ENCODE measurements at regions not wholly inside any gene's neighbourhood (a gene's known extent, or its start where the extent isn't known, plus 50 kb on each side); places are given as distances from the start of the nearest gene placed in this dataset.

- DNase-seq (ENCODE audit: low read depth in 3 of 3): no peak
These were observed 192.3 kb downstream of the MZT1 start for GRCh38 chr13:72534951-72535640.

GRCh38 chr13:72530471-72530870 is 197.0 kb downstream of the MZT1 start:
- DNase-seq (ENCODE audit: low read depth in 3 of 3): no peak

- DNase-seq (ENCODE audit: low read depth in 3 of 3): no peak
These were observed 200.1 kb downstream of the MZT1 start for GRCh38 chr13:72527333-72527732.

DNA sequence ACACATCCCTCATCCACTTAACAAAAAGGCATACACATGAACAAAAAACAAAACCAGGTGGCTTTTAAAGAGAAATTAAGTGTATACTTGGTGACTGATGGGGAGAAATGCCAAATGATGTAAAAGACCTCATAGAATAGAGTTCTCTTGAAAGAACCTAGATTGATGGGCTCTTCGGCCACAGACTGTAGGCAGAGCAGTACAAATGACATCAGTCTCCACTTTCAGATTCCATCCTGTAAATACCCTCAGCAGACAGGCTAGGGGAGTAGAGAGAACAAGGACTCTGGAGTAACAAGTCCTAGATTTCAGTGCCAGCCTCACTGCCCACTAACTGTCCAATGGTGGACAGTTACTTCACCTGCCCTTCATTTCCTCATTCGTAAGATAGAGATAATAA is 203.8 kb downstream of the MZT1 start:
- no peak for DNase-seq (ENCODE audit: low read depth in 3 of 3)

GRCh38 chr13:72523049-72523448 is 204.4 kb downstream of the MZT1 start:
- DNase-seq (ENCODE audit: low read depth in 3 of 3): no peak

DNA sequence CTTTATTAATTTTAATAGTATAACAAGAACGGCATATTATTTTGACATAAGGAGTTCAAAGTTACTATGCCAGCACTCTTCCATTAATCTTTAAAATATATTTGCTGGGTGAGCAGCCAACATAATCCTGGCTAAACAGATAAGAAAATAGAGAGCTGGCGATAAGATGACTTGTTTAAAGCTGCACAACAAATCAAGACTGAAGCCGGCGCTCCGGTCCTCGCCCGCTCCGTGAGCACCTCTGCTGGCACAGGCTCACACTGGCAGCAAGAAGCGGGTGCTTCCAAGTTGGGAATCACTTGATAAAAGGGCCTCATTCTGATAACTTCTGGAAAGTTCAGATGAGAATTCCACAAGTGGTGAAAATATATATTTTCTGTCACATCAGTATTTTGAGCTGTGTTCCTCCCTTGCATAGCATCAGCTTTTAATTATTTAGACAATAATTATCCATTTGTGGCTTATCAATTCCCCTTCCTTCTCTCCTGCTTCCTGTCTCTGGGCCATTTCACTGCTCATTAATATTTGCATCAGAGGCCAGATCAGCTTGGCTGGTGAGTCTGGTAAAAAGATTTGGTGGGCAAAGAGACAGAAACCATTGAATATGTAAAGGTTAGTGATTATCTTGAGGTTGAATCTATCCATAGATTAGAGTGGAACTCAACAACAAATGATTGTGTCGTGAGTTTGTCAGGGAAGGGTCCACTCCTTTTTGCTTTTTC is 205.3 kb downstream of the MZT1 start:
- no peak for DNase-seq (ENCODE audit: low read depth in 3 of 3)

DNA sequence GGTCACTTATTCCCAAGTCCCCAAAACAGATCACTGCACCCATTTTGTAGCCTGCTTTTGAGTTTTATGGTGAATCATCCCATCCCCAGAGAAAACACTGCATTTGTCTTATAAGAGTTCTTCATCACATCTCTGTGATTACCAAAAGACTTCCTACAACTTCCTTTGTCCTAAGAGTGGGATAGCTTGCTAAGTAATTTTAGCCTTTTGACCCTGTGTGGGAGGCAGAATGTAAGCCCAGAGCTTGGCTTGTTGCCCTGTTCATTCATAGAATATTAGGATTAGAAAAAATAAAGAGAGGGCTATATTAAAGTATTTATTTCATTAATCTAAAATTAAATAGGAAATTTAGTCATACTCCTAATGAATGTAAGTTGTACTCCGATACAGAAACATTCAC is 213.3 kb downstream of the MZT1 start:
- no peak for DNase-seq (ENCODE audit: low read depth in 3 of 3)

GRCh38 chr13:72508392-72508791 is 219.0 kb downstream of the MZT1 start:
- no peak for DNase-seq (ENCODE audit: low read depth in 3 of 3)

- no peak for DNase-seq (ENCODE audit: low read depth in 3 of 3)
These were observed 219.8 kb downstream of the MZT1 start for GRCh38 chr13:72507416-72508199.

DNA sequence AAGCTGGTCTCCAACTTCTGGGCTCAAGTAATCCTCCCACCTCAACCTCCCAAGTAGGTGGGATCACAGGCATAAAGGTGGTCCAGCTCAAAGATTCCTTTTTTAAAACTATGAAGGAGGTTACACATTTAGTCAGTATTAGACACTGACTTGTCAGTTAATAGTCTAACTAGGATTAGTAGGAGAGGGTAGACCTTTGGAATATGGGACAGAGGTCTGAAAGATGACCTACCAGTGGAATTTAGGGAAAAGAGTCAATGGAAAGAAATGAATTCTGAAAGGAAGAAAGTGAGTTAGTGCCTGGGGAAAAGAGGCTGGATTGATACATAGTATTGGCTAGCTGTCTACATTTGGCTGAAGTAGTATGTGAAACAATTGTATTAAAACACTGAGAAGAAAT is 220.7 kb downstream of the MZT1 start:
- no peak for DNase-seq (ENCODE audit: low read depth in 3 of 3)

- no peak for DNase-seq (ENCODE audit: low read depth in 3 of 3)
These were observed 222.1 kb downstream of the MZT1 start for GRCh38 chr13:72505376-72505775.

DNA sequence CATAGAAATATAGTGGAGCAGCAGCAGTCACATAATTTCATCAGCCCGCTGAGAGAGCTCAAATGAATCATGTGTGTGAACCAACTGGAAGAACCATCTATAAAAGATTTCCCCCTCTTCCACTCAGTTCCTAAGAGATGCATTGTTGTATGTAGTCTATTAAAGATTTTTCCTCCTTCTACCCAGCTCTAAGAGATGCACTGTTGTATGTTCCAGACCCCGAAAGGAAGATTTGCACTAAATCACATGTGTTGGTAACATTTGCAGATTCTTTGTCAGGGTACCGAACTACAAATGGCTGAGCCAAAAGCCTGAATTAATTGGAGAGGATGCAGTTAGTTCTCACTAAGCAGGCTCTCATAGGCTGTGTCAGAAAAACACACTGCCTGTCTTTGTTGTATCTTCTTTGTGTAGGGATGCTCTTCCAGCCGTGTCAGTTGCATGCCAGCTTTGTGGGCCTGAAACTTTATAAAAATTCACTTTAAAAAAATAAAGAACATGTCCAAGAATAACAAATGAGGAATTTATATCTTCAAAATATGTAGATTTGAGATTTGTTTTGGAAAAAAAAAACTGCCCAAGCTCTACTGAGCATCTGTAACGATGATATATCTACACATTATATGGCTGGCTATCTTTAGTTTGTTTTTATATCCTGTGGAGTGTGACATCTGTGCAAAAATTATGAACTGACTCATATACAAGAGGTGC is 223.1 kb downstream of the MZT1 start:
- DNase-seq (ENCODE audit: low read depth in 3 of 3): no peak

GRCh38 chr13:72500851-72501250 is 226.6 kb downstream of the MZT1 start:
- no peak for DNase-seq (ENCODE audit: low read depth in 3 of 3)

GRCh38 chr13:72495681-72496080 is 231.7 kb downstream of the MZT1 start:
- DNase-seq (ENCODE audit: low read depth in 3 of 3): no peak

DNA sequence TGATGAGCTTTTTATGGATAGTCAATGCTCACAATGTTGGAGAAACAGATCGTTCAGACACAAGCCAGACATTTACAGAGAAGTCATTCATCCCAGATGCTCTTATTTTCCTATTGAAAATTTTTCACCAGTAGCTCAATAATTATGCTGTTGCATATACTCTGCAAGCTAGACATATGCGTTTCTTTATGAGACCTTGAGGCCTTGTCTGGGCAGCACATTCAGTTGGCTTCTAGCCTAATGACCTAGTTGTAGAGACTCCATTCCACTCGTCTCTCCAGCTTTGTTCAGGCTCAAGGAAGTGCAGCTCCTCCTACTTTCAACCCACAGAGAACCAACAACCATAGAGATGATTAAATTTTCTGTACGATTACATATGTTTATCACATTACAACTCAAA is 237.7 kb downstream of the MZT1 start:
- no peak for DNase-seq (ENCODE audit: low read depth in 3 of 3)

DNA sequence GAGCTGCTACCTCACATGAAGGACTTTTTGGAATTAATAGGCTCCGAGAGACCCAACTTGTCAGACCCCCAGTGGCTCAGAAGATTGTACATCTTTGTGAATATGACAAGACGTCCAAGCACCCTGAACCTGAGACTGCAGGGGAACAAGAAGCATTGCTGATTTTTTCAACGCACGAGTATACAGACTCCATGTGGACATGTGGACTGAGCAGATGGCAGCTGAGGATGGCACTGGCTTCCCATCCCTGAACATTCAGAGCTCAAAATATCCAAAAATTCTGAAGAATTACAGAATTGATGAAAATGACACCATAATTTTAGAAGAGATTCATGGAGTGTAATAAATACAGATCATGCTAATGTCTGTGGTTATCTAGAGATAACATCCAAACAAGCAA is 254.1 kb downstream of the MZT1 start:
- DNase-seq (ENCODE audit: low read depth in 3 of 3): no peak

GRCh38 chr13:72469906-72470305 is 257.5 kb downstream of the MZT1 start:
- DNase-seq (ENCODE audit: low read depth in 3 of 3): no peak

DNA sequence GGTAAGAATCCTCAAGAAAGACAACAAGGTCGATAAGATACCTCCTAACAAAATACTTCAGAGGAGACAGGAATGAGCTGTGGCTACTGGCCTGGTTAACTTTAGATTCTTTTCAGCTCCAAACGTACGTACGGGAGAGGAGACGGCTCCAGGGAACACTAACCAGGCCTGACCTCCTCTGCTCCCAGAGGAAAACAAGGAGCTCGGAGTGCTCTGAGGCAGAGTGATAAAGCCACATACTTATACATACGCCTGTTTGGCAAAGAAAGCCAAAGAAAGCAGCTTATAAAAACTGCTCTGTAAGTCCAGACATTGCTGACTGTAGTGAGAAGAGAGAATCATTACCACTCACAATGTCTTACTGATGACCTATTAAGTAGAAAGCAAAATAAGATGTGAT is 263.9 kb downstream of the MZT1 start:
- no peak for DNase-seq (ENCODE audit: low read depth in 3 of 3)

DNA sequence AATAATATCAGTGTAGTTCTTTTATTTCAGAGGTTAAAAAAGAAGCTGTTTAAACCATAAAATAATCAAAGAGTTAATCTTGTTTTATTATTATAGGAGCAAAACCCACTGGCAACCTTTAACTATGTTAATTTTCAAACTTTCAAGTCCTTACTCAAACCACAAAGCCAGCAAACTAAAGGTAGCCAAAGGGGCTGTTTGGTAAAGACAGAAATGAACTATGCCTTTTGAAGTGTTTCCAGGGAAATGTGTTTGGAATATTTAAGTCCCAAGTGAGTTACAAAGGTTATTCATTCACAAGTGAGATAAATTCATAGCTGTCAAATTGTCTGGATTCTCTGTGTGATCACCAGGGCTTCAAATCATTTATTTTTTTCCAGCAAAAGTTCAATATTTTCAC is 264.7 kb downstream of the MZT1 start:
- DNase-seq (ENCODE audit: low read depth in 3 of 3): no peak

DNA sequence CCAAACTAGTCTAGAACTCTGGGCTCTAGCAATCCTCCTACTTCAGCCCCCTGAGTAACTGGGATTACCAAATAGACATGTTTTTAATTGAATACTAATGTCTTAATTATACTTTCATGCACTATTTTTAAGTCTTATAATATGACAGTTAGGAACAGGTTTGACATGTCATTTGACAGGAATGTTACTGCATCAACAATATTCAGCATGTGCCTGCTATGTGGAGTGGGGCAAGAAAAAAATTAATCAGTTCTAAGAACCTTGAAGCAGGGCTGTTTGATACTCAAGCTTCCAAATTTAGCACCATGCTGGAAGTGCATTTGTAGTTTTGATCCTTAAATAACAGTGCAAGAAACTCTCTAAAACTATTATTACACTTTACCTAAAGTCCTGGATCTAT is 265.3 kb downstream of the MZT1 start:
- no peak for DNase-seq (ENCODE audit: low read depth in 3 of 3)

GRCh38 chr13:72458701-72459100 is 268.7 kb downstream of the MZT1 start:
- no peak for DNase-seq (ENCODE audit: low read depth in 3 of 3)

DNA sequence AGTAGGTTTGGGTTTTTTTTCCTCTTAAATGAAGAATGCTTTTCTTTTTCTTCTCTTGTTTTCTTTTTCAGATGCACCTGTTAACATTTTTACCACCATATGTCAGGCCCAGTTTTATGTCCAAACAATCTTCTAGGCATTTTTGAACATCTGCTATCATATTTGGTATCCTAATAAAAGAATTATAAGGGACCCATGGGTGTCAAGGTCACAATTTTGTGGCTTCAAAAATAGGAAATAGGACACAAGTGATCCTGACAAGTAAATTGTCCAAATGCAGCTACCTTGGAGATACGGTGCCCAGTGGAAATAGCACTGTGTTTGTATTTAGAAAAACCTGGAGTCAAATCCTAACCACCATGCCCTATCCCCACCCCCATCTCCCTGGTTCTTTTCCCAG is 270.3 kb downstream of the MZT1 start:
- no peak for DNase-seq (ENCODE audit: low read depth in 3 of 3)

All from stimulated activated CD4-positive, alpha-beta T cell treated with anti-CD3 and anti-CD28 coated beads, TNF-alpha, amount 100 ng/mL, for 4 hours (primary cell).